MM.1S (cell line): ENCODE measurements at regions not wholly inside any gene's neighbourhood (a gene's known extent, or its start where the extent isn't known, plus 50 kb on each side); places are given as distances from the start of the nearest gene placed in this dataset.

Source experiments
- CTCF ChIP-seq: fragments of 300-600 bp; sonication (generic); IDR thresholded peaks from 2 replicates; pipeline ENCODE4 v1.5.1; 2016; ENCODE audit warnings: antibody characterized with exemption, low read length, mixed read lengths
- EZH2 ChIP-seq: fragments of 300-600 bp; sonication (generic); optimal IDR thresholded peaks from 2 replicates; pipeline ENCODE3; 2017; ENCODE audit warnings: low read depth, mild to moderate bottlenecking, antibody characterized with exemption, low read length, mixed read lengths
- EZH2phosphoT487 ChIP-seq: fragments of 300-600 bp; sonication (generic); IDR thresholded peaks from 2 replicates; pipeline ENCODE4 v1.6.1; 2018; ENCODE audit warnings: antibody characterized with exemption, low read length

- TF ChIP-seq EZH2phosphoT487 (no peak), CTCF (no peak), EZH2 (no peak)
These were observed 325.7 kb downstream of the GATA3 start for GRCh38 chr10:8379906-8380832.
